Adrenal gland (tissue), 9 donors: ENCODE measurements at regions not wholly inside any gene's neighbourhood (a gene's known extent, or its start where the extent isn't known, plus 50 kb on each side); places are given as distances from the start of the nearest gene placed in this dataset.

Experiments
- DNase-seq, 7 donors: peaks; one replicate each; pipeline ENCODE4 v3.0.0-alpha.2; 2019 to 2020
- H3K27ac ChIP-seq, 5 donors: fragments of 200-600 bp; sonication (generic) in 4 of 5; 1 replicate in 3 of 5; 2 replicates in 2 of 5; pipeline versions ENCODE4 v1.5.1 to v1.8.0; 2016 to 2020; ENCODE audit warnings: mild to moderate bottlenecking in 1 of 5
- H3K27me3 ChIP-seq: fragments of 200-600 bp; 2 replicates; pipeline ENCODE4 v1.8.0; 2021
- H3K36me3 ChIP-seq, 2 donors: fragments of 200-600 bp; replicated peaks in 1 of 2; 1 replicate in 1 of 2; 2 replicates in 1 of 2; pipeline versions ENCODE4 v1.5.1 to v1.8.0; 2018 to 2022
- H3K4me1 ChIP-seq, 2 donors: fragments of 200-600 bp; replicated peaks in 1 of 2; 1 replicate in 1 of 2; 2 replicates in 1 of 2; pipeline versions ENCODE4 v1.5.1 to v1.8.0; 2018 to 2021
- H3K4me3 ChIP-seq, 4 donors: fragments of 200-600 bp; sonication (generic) in 3 of 4; one replicate each; pipeline ENCODE4 v1.5.1; 2016 to 2018
- H3K9me3 ChIP-seq, 3 donors: fragments of 200-600 bp; sonication (generic) in 1 of 3; replicated peaks in 1 of 3; 1 replicate in 2 of 3; 2 replicates in 1 of 3; pipeline versions ENCODE4 v1.5.1 to v1.8.0; 2016 to 2021
- CTCF ChIP-seq, 6 experiments: fragments of 450-650 bp in 4 of 6; fragments of 200-600 bp in 2 of 6; sonication (generic) in 1 of 6; IDR thresholded peaks; 1 replicate in 5 of 6; 2 replicates in 1 of 6; pipeline versions ENCODE4 v1.5.1 to v1.8.0; 2016 to 2021; ENCODE audit warnings: antibody characterized with exemption in 6 of 6, mild to moderate bottlenecking in 2 of 6, moderate library complexity in 1 of 6
- POLR2A ChIP-seq, 2 donors: fragments of 450-650 bp; IDR thresholded peaks; one replicate each; pipeline ENCODE4 v1.6.1; 2017; ENCODE audit warnings: antibody characterized with exemption in 2 of 2, mild to moderate bottlenecking in 2 of 2, moderate library complexity in 1 of 2
- WGBS, 4 donors: extraction: QIAGEN DNeasy Blood & Tissue Kit in 2 of 4; methylation state at CpG; one replicate each; pipeline versions ENCODE4 v1.1.5 to v1.1.7; 2013 to 2017; 5-methylcytosine and 5-hydroxymethylcytosine counted together
- intact Hi-C, 2 donors: fragments of 100-400 bp; cut with DNase I; formaldehyde crosslinking; loops; one replicate each; pipeline versions ENCODE4 v1.14.1 to v1.15.0; 2022 to 2023
- donor health status: healthy with polysubstance abuse.
- donor health status: Bipolar disorder and iron deficiency.
- donor health status: DM: yes; HTN: yes; CAD: no.
- donor health status: DM: no; HTN: no; CAD: no.
- donor health status: DM: no; HTN: no; CAD: no.

DNA sequence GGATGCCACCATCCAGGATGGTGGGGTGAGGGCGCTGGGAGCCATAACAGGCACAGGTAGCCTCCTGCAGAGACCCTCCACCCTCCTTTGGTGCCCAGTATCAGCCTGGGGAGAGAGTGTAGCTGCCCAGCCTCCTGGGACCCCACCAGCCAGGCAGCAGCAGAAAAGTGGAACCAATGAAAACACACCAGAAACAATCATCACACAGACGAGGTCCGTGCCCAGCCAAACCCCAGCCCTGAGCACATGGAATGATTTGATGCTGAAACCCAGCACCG is 285.1 kb downstream of the PTPRU start:
- WGBS, 4 donors, result 44 to 58% (median 53%) methylated on average over 4 of the region's 4 CpGs
- H3K36me3 ChIP-seq, result no peaks in the 10 kb centered on the region
- H3K27me3 ChIP-seq, result no peaks in the 10 kb centered on the region
- DNase-seq, result peak in 3 of 7 donors; percentile 1 to 10 (median 5)
- no peak overlapping the region for H3K27ac ChIP-seq
- H3K4me3 ChIP-seq, result no peak overlapping the region
- no peak for TF ChIP-seq CTCF (IDR thresholded peaks at IDR 0.05)
- TF ChIP-seq POLR2A (IDR thresholded peaks at IDR 0.05), result no peak
- H3K9me3 ChIP-seq, result no peaks in the 10 kb centered on the region
- H3K4me1 ChIP-seq, result no peaks in the 10 kb centered on the region
- intact Hi-C loops, result no loop called here

- intact Hi-C loops, result no loop called here
- H3K4me1 ChIP-seq, result no peaks in the 10 kb centered on the region
- peak in 3 of 7 donors; percentile 4 to 30 (median 8) for DNase-seq
- no peaks in the 10 kb centered on the region for H3K36me3 ChIP-seq
- 69 to 86% (median 70%) methylated on average over 8 to 11 of the region's 11 CpGs for WGBS, 4 donors
- H3K4me3 ChIP-seq, result no peak overlapping the region
- no peak overlapping the region for H3K27ac ChIP-seq
- TF ChIP-seq POLR2A (IDR thresholded peaks at IDR 0.05) (no peak), CTCF (IDR thresholded peaks at IDR 0.05) (no peak)
- H3K27me3 ChIP-seq, result no peaks in the 10 kb centered on the region
- no peaks in the 10 kb centered on the region for H3K9me3 ChIP-seq
Observed at GRCh38 chr1:29520571-29521437, 284.5 kb downstream of the PTPRU start.

DNA sequence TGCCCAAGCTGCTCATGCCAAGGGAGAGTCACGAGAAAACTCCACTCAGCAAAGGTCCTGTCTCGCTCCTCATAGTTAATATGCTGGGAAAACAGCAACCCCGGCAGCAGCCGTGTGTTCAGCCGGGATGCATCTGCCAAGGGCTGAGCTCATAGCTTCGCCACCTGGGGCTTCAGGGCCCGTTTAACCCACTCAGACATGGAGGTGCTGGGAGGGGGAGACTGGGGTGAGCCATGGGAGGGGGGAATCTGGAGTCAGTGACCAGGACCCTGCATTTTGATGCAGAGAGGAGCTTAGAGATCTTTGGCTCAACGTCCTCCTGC is 283.4 kb downstream of the PTPRU start:
- intact Hi-C loops, result no loop called here
- Histone ChIP-seq H3K4me1 (no peaks in the 10 kb centered on the region), H3K36me3 (no peaks in the 10 kb centered on the region), H3K9me3 (no peaks in the 10 kb centered on the region), H3K27me3 (no peaks in the 10 kb centered on the region), H3K27ac (no peak overlapping the region), H3K4me3 (no peak overlapping the region)
- DNase-seq, result peak in 2 of 7 donors; percentile 2 to 51
- WGBS, 4 donors, result 30 to 47% (median 42%) methylated on average over 7 to 8 of the region's 8 CpGs
- TF ChIP-seq CTCF (IDR thresholded peaks at IDR 0.05), result no peak
- TF ChIP-seq POLR2A (IDR thresholded peaks at IDR 0.05), result no peak

DNA sequence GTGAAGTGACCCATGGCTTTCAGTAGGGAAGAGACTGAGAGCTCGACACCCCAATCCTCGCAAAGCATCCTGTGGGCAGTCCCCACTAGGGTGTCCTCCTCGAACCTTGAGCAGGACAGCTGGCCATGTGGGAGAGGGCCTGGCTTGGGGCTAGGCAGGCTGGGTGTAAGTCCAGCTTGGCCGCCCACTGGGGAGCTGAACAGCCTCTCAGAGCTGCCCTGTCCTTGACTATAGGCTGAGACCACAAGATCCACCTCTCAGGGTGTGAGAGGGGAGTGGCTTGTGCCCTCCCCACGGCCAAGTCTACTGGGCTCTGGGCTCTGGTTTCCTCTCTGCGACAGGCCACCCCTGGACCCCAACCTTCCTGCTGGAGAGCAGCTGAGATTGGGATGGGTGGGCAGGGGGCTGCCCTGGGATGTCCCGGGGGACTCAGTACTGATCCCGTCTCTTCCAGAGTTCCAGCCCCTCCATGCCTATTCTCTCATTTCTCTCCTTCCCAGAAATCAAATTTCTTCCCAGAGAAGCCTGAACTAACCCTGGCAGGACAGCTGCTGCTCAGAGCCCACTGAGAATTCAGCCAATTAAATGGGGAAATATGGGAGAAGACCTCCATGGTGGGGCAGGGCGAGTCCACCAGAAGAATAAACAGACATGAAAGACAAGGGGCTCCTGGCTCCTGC is 282.9 kb downstream of the PTPRU start:
- no peaks in the 10 kb centered on the region for H3K4me1 ChIP-seq
- DNase-seq, result peak in 2 of 7 donors; percentile 4 to 39
- H3K36me3 ChIP-seq, result no peaks in the 10 kb centered on the region
- 55 to 64% (median 61%) methylated on average over 5 to 9 of the region's 9 CpGs for WGBS, 4 donors
- H3K27ac ChIP-seq, result no peak overlapping the region
- TF ChIP-seq CTCF (IDR thresholded peaks at IDR 0.05) (no peak), POLR2A (IDR thresholded peaks at IDR 0.05) (no peak)
- H3K4me3 ChIP-seq, result no peak overlapping the region
- no peaks in the 10 kb centered on the region for H3K9me3 ChIP-seq
- intact Hi-C loops, result no loop called here
- H3K27me3 ChIP-seq, result no peaks in the 10 kb centered on the region
